ENCODE measurements at regions not wholly inside any gene's neighbourhood (a gene's known extent, or its start where the extent isn't known, plus 50 kb on each side); places are given as distances from the start of the nearest gene placed in this dataset.
"Not testable (repeated sequence)": the region's sequence is repeated elsewhere in the genome, so short reads cannot be mapped to it uniquely, and the experiment has no call there.

GRCh38 chr1:232715154-232715553, 85.2 kb upstream of the SIPA1L2 start:
- DNase-seq: no peak

GRCh38 chr1:232717911-232718310, 87.3 kb upstream of the MAP10 start:
- DNase-seq: not testable (repeated sequence)

GRCh38 chr1:232718928-232719927, 86.0 kb upstream of the MAP10 start:
- no peak for DNase-seq

GRCh38 chr1:232722626-232723025, 82.6 kb upstream of the MAP10 start:
- DNase-seq: no peak

GRCh38 chr1:232725305-232726047, 79.7 kb upstream of the MAP10 start:
- DNase-seq: no peak

- no peak for DNase-seq
Observed at GRCh38 chr1:232726048-232726779, 79.0 kb upstream of the MAP10 start.

- DNase-seq: peak; percentile 9
Observed at GRCh38 chr1:232728507-232729263, 76.5 kb upstream of the MAP10 start.

GRCh38 chr1:232732344-232732910, 72.8 kb upstream of the MAP10 start:
- DNase-seq: no peak

GRCh38 chr1:232737917-232738316, 67.3 kb upstream of the MAP10 start:
- DNase-seq: no peak

GRCh38 chr1:232743999-232744398, 61.2 kb upstream of the MAP10 start:
- no peak for DNase-seq

GRCh38 chr1:232744847-232745246, 60.4 kb upstream of the MAP10 start:
- DNase-seq: no peak

GRCh38 chr1:232745698-232746097, 59.5 kb upstream of the MAP10 start:
- not testable (repeated sequence) for DNase-seq

- DNase-seq: no peak
Observed at GRCh38 chr1:232748910-232749368, 56.3 kb upstream of the MAP10 start.

GRCh38 chr1:232751393-232752140, 53.6 kb upstream of the MAP10 start:
- no peak for DNase-seq

- no peak for DNase-seq
Observed at GRCh38 chr1:232752365-232752764, 52.9 kb upstream of the MAP10 start.

- DNase-seq: no peak
Observed at GRCh38 chr1:232754930-232755329, 50.3 kb upstream of the MAP10 start.
